CD4-positive, alpha-beta T cell treated with Interleukin-1 beta for 1 hour (primary cell): ENCODE measurements at regions not wholly inside any gene's neighbourhood (a gene's known extent, or its start where the extent isn't known, plus 50 kb on each side); places are given as distances from the start of the nearest gene placed in this dataset.

Experiments used
- DNase-seq, 2 donors: peaks; one replicate each; pipeline ENCODE4 v3.0.0-alpha.2; 2020 to 2022

GRCh38 chr20:11229772-11230171 lies 556.0 kb upstream of the JAG1 start:
- DNase-seq = no peak

- no peak for DNase-seq
These were observed 557.2 kb upstream of the JAG1 start for GRCh38 chr20:11230999-11231398.

GRCh38 chr20:11231742-11232648 lies 558.2 kb upstream of the JAG1 start:
- no peak for DNase-seq

GRCh38 chr20:11232896-11233295 lies 559.1 kb upstream of the JAG1 start:
- DNase-seq = no peak

- DNase-seq = no peak
These were observed 560.4 kb upstream of the JAG1 start for GRCh38 chr20:11234181-11234580.

- no peak for DNase-seq
These were observed 560.8 kb upstream of the JAG1 start for GRCh38 chr20:11234608-11235007.

GRCh38 chr20:11235058-11235457 lies 561.3 kb upstream of the JAG1 start:
- no peak for DNase-seq

- DNase-seq = no peak
These were observed 568.5 kb upstream of the JAG1 start for GRCh38 chr20:11242320-11242719.

- no peak for DNase-seq
These were observed 571.6 kb upstream of the JAG1 start for GRCh38 chr20:11245431-11245830.

- no peak for DNase-seq
These were observed 572.5 kb upstream of the JAG1 start for GRCh38 chr20:11246251-11246775.

GRCh38 chr20:11247046-11248010 lies 573.5 kb upstream of the JAG1 start:
- no peak for DNase-seq

- DNase-seq = no peak
These were observed 574.2 kb upstream of the JAG1 start for GRCh38 chr20:11248011-11248409.

GRCh38 chr20:11248687-11249638 lies 575.2 kb upstream of the JAG1 start:
- DNase-seq = no peak

- DNase-seq = no peak
These were observed 575.9 kb upstream of the JAG1 start for GRCh38 chr20:11249683-11250082.

GRCh38 chr20:11252447-11252846 lies 578.6 kb upstream of the JAG1 start:
- DNase-seq = no peak

GRCh38 chr20:11255455-11255854 lies 581.7 kb upstream of the JAG1 start:
- no peak for DNase-seq

GRCh38 chr20:11255860-11256259 lies 582.1 kb upstream of the JAG1 start:
- DNase-seq = no peak

- DNase-seq = no peak
These were observed 586.8 kb upstream of the JAG1 start for GRCh38 chr20:11260611-11261010.

GRCh38 chr20:11261533-11262000 lies 587.8 kb upstream of the JAG1 start:
- no peak for DNase-seq

GRCh38 chr20:11266571-11266970 lies 592.8 kb upstream of the JAG1 start:
- no peak for DNase-seq

GRCh38 chr20:11267131-11267761 lies 593.4 kb upstream of the JAG1 start:
- no peak for DNase-seq
